HEK293 (cell line): ENCODE measurements at regions not wholly inside any gene's neighbourhood (a gene's known extent, or its start where the extent isn't known, plus 50 kb on each side); places are given as distances from the start of the nearest gene placed in this dataset.

Source experiments
- CTCF ChIA-PET: fragments of 350-600 bp; formaldehyde crosslinking; extraction: SDS; loops from one replicate; lab custom pipeline; 2021; ENCODE audit warnings: antibody characterized with exemption; lab: Yijun Ruan, JAX
- POLR2A ChIA-PET: fragments of 300-600 bp; formaldehyde crosslinking; extraction: SDS; loops from one replicate; lab custom pipeline; 2020; ENCODE audit warnings: antibody characterized with exemption, inconsistent platforms; lab: Yijun Ruan, JAX
- H3K27ac ChIP-seq: fragments of 200-500 bp; sonication (Bioruptor generic); 2 replicates; pipeline ENCODE4 v1.5.1; 2014; ENCODE audit warnings: low read depth, low read length, control low read depth, inconsistent platforms; ENCODE audit errors: extremely low read depth
- H3K36me3 ChIP-seq, 2 experiments: fragments of 200-500 bp in 1 of 2; sonication (Bioruptor generic) in 1 of 2; 1 replicate in 1 of 2; 2 replicates in 1 of 2; pipeline ENCODE4 v1.5.1; 2014 to 2017; ENCODE audit warnings: inconsistent platforms in 2 of 2, low read length in 2 of 2; ENCODE audit not compliant: control insufficient read depth in 2 of 2, insufficient read depth in 1 of 2
- H3K4me1 ChIP-seq: fragments of 200-500 bp; sonication (Bioruptor generic); 2 replicates; pipeline ENCODE4 v1.5.1; 2014; ENCODE audit warnings: mild to moderate bottlenecking, low read length, inconsistent platforms; ENCODE audit not compliant: control insufficient read depth, insufficient read depth
- H3K4me3 ChIP-seq: 2 replicates; pipeline ENCODE4 v1.5.1; 2011; ENCODE audit warnings: low read depth, mild to moderate bottlenecking, control low read depth, low read length, moderate library complexity
- H3K9me3 ChIP-seq: fragments of 200-500 bp; sonication (Bioruptor generic); 2 replicates; pipeline ENCODE4 v1.5.1; 2014; ENCODE audit warnings: low read depth, low read length, inconsistent platforms; ENCODE audit not compliant: control insufficient read depth, insufficient read depth
- BCL11B ChIP-seq: fragments of 450-650 bp; formaldehyde crosslinking; IDR thresholded peaks from 2 replicates; pipeline ENCODE4 v1.5.1; 2016; ENCODE audit warnings: low read depth, missing biosample characterization, missing genetic modification characterization
- MZF1 ChIP-seq: fragments of 450-650 bp; formaldehyde crosslinking; IDR thresholded peaks from 2 replicates; pipeline ENCODE4 v1.5.1; 2017; ENCODE audit warnings: missing biosample characterization, missing genetic modification characterization, borderline replicate concordance
- REPIN1 ChIP-seq: fragments of 450-650 bp; formaldehyde crosslinking; IDR thresholded peaks from 2 replicates; pipeline ENCODE4 v1.5.1; 2017; ENCODE audit warnings: missing biosample characterization, missing genetic modification characterization, low read depth
- SCRT1 ChIP-seq: fragments of 450-650 bp; formaldehyde crosslinking; IDR thresholded peaks from 2 replicates; pipeline ENCODE4 v1.5.1; 2016; ENCODE audit warnings: missing biosample characterization, missing genetic modification characterization, borderline replicate concordance
- SCRT2 ChIP-seq: fragments of 450-650 bp; formaldehyde crosslinking; IDR thresholded peaks from 2 replicates; pipeline ENCODE4 v1.5.1; 2016; ENCODE audit warnings: missing biosample characterization, missing genetic modification characterization
- ZBTB20 ChIP-seq: fragments of 450-650 bp; formaldehyde crosslinking; IDR thresholded peaks from 2 replicates; pipeline ENCODE4 v1.5.1; 2016; ENCODE audit warnings: missing biosample characterization, missing genetic modification characterization
- ZNF138 ChIP-seq: fragments of 450-650 bp; formaldehyde crosslinking; IDR thresholded peaks from 2 replicates; pipeline ENCODE4 v1.5.1; 2016; ENCODE audit warnings: missing biosample characterization, missing genetic modification characterization, borderline replicate concordance
- ZNF274 ChIP-seq, 2 experiments: fragments of 200-500 bp in 1 of 2; fragments of 450-650 bp in 1 of 2; sonication (Bioruptor generic) in 1 of 2; formaldehyde crosslinking in 1 of 2; IDR thresholded peaks; 2 replicates each; pipeline versions ENCODE4 v1.5.1 to v1.6.1; 2014 to 2016; ENCODE audit warnings: borderline replicate concordance in 1 of 2, inconsistent platforms in 1 of 2, low read length in 1 of 2, missing biosample characterization in 1 of 2, missing genetic modification characterization in 1 of 2
- ZNF350 ChIP-seq: fragments of 450-650 bp; formaldehyde crosslinking; IDR thresholded peaks from 2 replicates; pipeline ENCODE4 v1.5.0; 2017; ENCODE audit warnings: missing biosample characterization, mild to moderate bottlenecking, missing genetic modification characterization
- ZNF37A ChIP-seq: fragments of 450-650 bp; IDR thresholded peaks from 2 replicates; pipeline ENCODE4 v1.5.1; 2018; ENCODE audit warnings: missing biosample characterization, missing genetic modification characterization
- ZNF555 ChIP-seq: fragments of 450-650 bp; formaldehyde crosslinking; conservative IDR thresholded peaks from 2 replicates; pipeline ENCODE4 v1.5.1; 2017; ENCODE audit warnings: missing biosample characterization, mild to moderate bottlenecking, missing genetic modification characterization, inconsistent platforms
- ZNF558 ChIP-seq: fragments of 450-650 bp; formaldehyde crosslinking; IDR thresholded peaks from 2 replicates; pipeline ENCODE4 v1.5.1; 2016; ENCODE audit warnings: missing biosample characterization, missing genetic modification characterization
- ZNF626 ChIP-seq: fragments of 450-650 bp; sonication (Bioruptor Pico); formaldehyde crosslinking; IDR thresholded peaks from 2 replicates; pipeline ENCODE4 v1.5.1; 2018; ENCODE audit warnings: missing biosample characterization, missing genetic modification characterization, inconsistent platforms
- ZNF629 ChIP-seq: fragments of 450-650 bp; formaldehyde crosslinking; IDR thresholded peaks from 2 replicates; pipeline ENCODE4 v1.5.1; 2017; ENCODE audit warnings: missing biosample characterization, missing genetic modification characterization
- ZNF670 ChIP-seq: fragments of 450-650 bp; formaldehyde crosslinking; IDR thresholded peaks from 2 replicates; pipeline ENCODE4 v1.5.1; 2016; ENCODE audit warnings: missing biosample characterization, missing genetic modification characterization, low read depth
- ZNF791 ChIP-seq: fragments of 450-650 bp; formaldehyde crosslinking; IDR thresholded peaks from 2 replicates; pipeline ENCODE4 v1.5.1; 2016; ENCODE audit warnings: missing biosample characterization, missing genetic modification characterization
- TF ChIP-seq, protein P1 (sequence below): fragments of 450-650 bp; formaldehyde crosslinking; IDR thresholded peaks from 2 replicates; pipeline ENCODE4 v1.5.1; 2016; ENCODE audit warnings: missing biosample characterization, missing genetic modification characterization
- TF ChIP-seq, protein P2 (sequence below): fragments of 450-650 bp; IDR thresholded peaks from 2 replicates; pipeline ENCODE4 v1.5.1; 2018; ENCODE audit warnings: missing biosample characterization, missing genetic modification characterization
- TF ChIP-seq, protein P3 (sequence below): fragments of 450-650 bp; formaldehyde crosslinking; IDR thresholded peaks from 2 replicates; pipeline ENCODE4 v1.5.0; 2017; ENCODE audit warnings: missing biosample characterization, missing genetic modification characterization, borderline replicate concordance

DNA sequence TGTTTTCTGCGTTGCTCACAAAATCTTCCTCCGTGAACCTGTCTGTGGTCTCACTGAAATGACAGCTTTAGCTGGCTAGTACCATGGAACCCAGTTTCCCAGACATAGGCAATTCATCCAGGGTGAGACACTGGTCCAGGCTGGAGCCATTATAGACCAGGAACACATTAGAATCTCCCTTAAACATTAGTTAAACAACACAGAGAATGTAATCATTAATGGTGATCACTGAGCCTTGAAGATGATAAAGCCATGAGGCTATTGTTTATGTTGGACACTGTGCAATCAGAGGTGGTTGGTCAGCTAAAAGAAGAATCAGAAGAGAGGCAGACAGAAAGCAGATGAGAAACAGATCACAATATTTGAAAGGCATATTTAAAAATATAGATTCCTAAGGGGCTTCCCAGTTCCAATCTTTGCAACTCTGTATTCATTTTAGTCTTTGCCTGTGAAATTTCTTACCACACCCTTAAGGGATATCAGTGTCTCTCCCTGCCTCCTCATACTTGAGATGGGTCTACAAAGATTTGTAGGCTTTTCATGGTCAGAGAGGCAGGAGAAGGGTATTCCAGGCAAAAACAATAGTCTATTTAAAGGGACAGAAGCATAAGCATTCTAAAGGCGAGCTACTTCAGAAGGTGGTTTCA, 317.9 kb downstream of the MAP2K6 start (continued):
- TF ChIP-seq, protein P1, sequence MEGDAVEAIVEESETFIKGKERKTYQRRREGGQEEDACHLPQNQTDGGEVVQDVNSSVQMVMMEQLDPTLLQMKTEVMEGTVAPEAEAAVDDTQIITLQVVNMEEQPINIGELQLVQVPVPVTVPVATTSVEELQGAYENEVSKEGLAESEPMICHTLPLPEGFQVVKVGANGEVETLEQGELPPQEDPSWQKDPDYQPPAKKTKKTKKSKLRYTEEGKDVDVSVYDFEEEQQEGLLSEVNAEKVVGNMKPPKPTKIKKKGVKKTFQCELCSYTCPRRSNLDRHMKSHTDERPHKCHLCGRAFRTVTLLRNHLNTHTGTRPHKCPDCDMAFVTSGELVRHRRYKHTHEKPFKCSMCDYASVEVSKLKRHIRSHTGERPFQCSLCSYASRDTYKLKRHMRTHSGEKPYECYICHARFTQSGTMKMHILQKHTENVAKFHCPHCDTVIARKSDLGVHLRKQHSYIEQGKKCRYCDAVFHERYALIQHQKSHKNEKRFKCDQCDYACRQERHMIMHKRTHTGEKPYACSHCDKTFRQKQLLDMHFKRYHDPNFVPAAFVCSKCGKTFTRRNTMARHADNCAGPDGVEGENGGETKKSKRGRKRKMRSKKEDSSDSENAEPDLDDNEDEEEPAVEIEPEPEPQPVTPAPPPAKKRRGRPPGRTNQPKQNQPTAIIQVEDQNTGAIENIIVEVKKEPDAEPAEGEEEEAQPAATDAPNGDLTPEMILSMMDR: no peak

GRCh38 chr17:69733171-69734012, 318.9 kb downstream of the MAP2K6 start:
- POLR2A ChIA-PET: interaction anchor here (0.7 kb wide), 1 partner anchor 857 kb away, joined by 4 read pairs; no protein-coding TSS in a partner anchor
- TF ChIP-seq ZBTB20 (tag by site-specific recombination): no peak
- TF ChIP-seq ZNF138 (tag by site-specific recombination): no peak
- TF ChIP-seq SCRT1 (tag by site-specific recombination): peak; percentile 29; the same call in 1 of the 2 replicates
- no peak for TF ChIP-seq REPIN1
- TF ChIP-seq BCL11B (tag by site-specific recombination): no peak
- TF ChIP-seq, protein P2, sequence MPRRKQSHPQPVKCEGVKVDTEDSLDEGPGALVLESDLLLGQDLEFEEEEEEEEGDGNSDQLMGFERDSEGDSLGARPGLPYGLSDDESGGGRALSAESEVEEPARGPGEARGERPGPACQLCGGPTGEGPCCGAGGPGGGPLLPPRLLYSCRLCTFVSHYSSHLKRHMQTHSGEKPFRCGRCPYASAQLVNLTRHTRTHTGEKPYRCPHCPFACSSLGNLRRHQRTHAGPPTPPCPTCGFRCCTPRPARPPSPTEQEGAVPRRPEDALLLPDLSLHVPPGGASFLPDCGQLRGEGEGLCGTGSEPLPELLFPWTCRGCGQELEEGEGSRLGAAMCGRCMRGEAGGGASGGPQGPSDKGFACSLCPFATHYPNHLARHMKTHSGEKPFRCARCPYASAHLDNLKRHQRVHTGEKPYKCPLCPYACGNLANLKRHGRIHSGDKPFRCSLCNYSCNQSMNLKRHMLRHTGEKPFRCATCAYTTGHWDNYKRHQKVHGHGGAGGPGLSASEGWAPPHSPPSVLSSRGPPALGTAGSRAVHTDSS (tag by site-specific recombination): no peak
- TF ChIP-seq, protein P3, sequence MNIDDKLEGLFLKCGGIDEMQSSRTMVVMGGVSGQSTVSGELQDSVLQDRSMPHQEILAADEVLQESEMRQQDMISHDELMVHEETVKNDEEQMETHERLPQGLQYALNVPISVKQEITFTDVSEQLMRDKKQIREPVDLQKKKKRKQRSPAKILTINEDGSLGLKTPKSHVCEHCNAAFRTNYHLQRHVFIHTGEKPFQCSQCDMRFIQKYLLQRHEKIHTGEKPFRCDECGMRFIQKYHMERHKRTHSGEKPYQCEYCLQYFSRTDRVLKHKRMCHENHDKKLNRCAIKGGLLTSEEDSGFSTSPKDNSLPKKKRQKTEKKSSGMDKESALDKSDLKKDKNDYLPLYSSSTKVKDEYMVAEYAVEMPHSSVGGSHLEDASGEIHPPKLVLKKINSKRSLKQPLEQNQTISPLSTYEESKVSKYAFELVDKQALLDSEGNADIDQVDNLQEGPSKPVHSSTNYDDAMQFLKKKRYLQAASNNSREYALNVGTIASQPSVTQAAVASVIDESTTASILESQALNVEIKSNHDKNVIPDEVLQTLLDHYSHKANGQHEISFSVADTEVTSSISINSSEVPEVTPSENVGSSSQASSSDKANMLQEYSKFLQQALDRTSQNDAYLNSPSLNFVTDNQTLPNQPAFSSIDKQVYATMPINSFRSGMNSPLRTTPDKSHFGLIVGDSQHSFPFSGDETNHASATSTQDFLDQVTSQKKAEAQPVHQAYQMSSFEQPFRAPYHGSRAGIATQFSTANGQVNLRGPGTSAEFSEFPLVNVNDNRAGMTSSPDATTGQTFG (tag by site-specific recombination): no peak
- TF ChIP-seq SCRT2 (tag by site-specific recombination): peak; percentile 87
- TF ChIP-seq ZNF37A (tag by site-specific recombination): no peak
- TF ChIP-seq ZNF670 (tag by site-specific recombination): no peak
- Histone ChIP-seq H3K9me3 (no peaks in the 10 kb centered on the region), H3K27ac (no peak overlapping the region), H3K4me3 (no peak overlapping the region), H3K36me3 (no peaks in the 10 kb centered on the region), H3K4me1 (no peaks in the 10 kb centered on the region; the same call in 1 of the 2 replicates)
- CTCF ChIA-PET: interaction anchor here (0.7 to 1.4 kb wide), 2 partner anchors 125 to 126 kb away, joined by 3 read pairs; no protein-coding TSS in a partner anchor

- H3K36me3 ChIP-seq: no peaks in the 10 kb centered on the region
- CTCF ChIA-PET: interaction anchor here (1.4 kb wide), 1 partner anchor 127 kb away, joined by 3 read pairs; no protein-coding TSS in a partner anchor
- POLR2A ChIA-PET: no interaction called here
- H3K4me1 ChIP-seq: no peaks in the 10 kb centered on the region; the same call in 1 of the 2 replicates
- H3K4me3 ChIP-seq: no peak overlapping the region
- no peaks in the 10 kb centered on the region for H3K9me3 ChIP-seq
- no peak overlapping the region for H3K27ac ChIP-seq
- TF ChIP-seq ZNF138 (tag by site-specific recombination) (no peak), ZNF791 (no peak), ZNF274 (IDR thresholded peaks at IDR 0.05; ENCODE audit: low read length) (no peak), ZNF274 (tag by site-specific recombination; IDR thresholded peaks at IDR 0.05; ENCODE audit: borderline replicate concordance) (no peak), ZNF626 (tag by site-specific recombination) (no peak), REPIN1 (no peak), ZNF629 (tag by site-specific recombination) (no peak), MZF1 (tag by site-specific recombination) (no peak), ZNF558 (tag by site-specific recombination) (no peak), ZNF350 (tag by site-specific recombination) (no peak), ZNF555 (tag by site-specific recombination) (no peak), ZNF37A (tag by site-specific recombination) (no peak)
- TF ChIP-seq, protein P3 (tag by site-specific recombination): no peak
These were observed 320.2 kb downstream of the MAP2K6 start for GRCh38 chr17:69734656-69735055.
